GM12864 (cell line): ENCODE measurements at regions not wholly inside any gene's neighbourhood (a gene's known extent, or its start where the extent isn't known, plus 50 kb on each side); places are given as distances from the start of the nearest gene placed in this dataset.

Experiments
- DNase-seq: peaks from one replicate; pipeline ENCODE4 v3.0.0-alpha.2; 2011; ENCODE audit warnings: low read depth
- H3K4me3 ChIP-seq: 2 replicates; pipeline ENCODE4 v1.5.1; 2011; ENCODE audit warnings: mild to moderate bottlenecking, low read depth, low read length, control low read depth
- TF ChIP-seq, protein P1 (sequence below): IDR thresholded peaks from 2 replicates; pipeline ENCODE4 v1.5.1; 2011; ENCODE audit warnings: low read depth, mild to moderate bottlenecking, moderate library complexity, low read length, control low read depth, inconsistent platforms; ENCODE audit errors: missing control alignments

DNA sequence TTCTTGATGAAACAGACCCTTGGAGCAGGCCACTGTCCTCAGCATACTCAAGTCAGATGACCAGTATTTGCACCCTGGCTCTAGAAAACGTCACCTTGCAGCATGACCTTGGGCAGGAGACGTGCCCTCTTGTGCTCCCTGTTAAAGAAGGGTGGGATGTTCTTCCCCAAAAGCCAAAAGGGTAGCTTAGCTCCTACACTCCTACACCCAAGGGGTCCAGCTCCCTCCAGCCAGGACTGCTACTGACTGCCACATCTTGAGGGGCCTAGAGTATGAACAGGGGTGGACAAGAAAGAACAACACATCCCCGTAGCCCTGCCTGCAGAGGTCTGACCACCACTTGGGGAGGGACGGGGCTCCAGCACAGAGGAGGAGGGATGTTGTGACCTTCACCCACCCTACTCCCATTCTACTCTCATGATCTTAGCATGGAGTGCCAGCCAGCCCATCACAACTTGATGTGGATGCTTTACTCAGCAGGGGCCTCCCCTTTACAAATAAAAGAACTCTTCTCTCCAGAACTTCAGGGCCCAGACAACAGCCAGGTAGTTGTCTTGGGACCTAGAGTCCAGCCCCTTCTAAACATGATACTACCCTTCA is 165.3 kb upstream of the ZMIZ1 start:
- no peak overlapping the region for H3K4me3 ChIP-seq
- TF ChIP-seq, protein P1, sequence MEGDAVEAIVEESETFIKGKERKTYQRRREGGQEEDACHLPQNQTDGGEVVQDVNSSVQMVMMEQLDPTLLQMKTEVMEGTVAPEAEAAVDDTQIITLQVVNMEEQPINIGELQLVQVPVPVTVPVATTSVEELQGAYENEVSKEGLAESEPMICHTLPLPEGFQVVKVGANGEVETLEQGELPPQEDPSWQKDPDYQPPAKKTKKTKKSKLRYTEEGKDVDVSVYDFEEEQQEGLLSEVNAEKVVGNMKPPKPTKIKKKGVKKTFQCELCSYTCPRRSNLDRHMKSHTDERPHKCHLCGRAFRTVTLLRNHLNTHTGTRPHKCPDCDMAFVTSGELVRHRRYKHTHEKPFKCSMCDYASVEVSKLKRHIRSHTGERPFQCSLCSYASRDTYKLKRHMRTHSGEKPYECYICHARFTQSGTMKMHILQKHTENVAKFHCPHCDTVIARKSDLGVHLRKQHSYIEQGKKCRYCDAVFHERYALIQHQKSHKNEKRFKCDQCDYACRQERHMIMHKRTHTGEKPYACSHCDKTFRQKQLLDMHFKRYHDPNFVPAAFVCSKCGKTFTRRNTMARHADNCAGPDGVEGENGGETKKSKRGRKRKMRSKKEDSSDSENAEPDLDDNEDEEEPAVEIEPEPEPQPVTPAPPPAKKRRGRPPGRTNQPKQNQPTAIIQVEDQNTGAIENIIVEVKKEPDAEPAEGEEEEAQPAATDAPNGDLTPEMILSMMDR = no peak
- DNase-seq = no peak

DNA sequence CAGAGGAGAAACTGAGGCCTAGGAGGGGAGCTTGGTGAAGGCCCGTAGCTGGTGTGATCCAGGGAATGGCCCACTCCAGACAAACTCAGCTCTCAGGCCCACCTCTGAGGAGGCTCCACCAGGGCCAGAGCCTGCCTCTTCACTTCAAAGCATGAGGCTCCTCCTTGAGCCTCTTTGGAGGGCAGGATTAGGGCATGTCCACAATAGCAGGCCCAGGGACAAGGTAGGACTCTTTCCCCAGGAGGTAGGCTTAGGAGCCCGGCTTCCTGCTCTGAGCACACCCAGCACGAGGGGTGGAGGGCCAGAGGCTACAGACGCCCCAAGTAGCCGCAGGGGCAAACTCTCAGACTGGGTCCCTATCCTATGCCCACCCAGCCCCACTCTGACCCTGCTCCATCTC is 164.6 kb upstream of the ZMIZ1 start:
- TF ChIP-seq, protein P1 = no peak
- no peak for DNase-seq
- H3K4me3 ChIP-seq = no peak overlapping the region

GRCh38 chr10:78905015-78905956 is 163.5 kb upstream of the ZMIZ1 start:
- TF ChIP-seq, protein P1 = no peak
- DNase-seq = no peak
- H3K4me3 ChIP-seq = no peak overlapping the region

DNA sequence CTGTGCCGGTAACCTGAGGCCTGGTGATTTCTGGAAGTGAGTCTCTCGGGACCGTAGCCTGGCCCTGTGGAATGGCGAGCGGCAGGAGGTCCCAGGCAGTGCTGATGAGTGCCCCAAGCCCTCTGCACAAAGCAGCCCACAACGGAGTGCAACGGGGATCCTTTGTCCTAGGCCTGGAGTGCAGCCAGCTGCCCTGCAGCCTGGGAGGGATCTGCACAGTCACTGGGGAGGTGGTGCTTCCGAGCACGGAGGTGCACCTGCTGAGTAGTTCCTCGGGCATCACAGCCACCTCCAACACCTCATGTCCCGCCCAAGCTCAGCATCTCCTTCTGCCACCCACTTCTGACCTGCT is 162.8 kb upstream of the ZMIZ1 start:
- TF ChIP-seq, protein P1 = no peak
- DNase-seq = no peak
- no peak overlapping the region for H3K4me3 ChIP-seq

- TF ChIP-seq, protein P1 = no peak
- no peak for DNase-seq
- no peak overlapping the region for H3K4me3 ChIP-seq
Observed at GRCh38 chr10:78906734-78907390, 161.9 kb upstream of the ZMIZ1 start.

GRCh38 chr10:78907551-78908211 is 161.1 kb upstream of the ZMIZ1 start:
- DNase-seq = no peak
- TF ChIP-seq, protein P1 = no peak
- no peak overlapping the region for H3K4me3 ChIP-seq
